Type B pancreatic cell (in vitro differentiated cells): ENCODE measurements at regions not wholly inside any gene's neighbourhood (a gene's known extent, or its start where the extent isn't known, plus 50 kb on each side); places are given as distances from the start of the nearest gene placed in this dataset.

ENCODE experiments used
- DNase-seq: peaks from one replicate; pipeline ENCODE4 v3.0.0; 2021; ENCODE audit warnings: mixed read lengths; ENCODE audit not compliant: unreplicated experiment; ENCODE audit errors: extremely low spot score
- H3K27ac Mint-ChIP-seq: 2 replicates; pipeline ENCODE4 v1.8.0; 2021; ENCODE audit warnings: mild to moderate bottlenecking, mixed read lengths
- H3K27me3 Mint-ChIP-seq: 2 replicates; pipeline ENCODE4 v1.8.0; 2021; ENCODE audit warnings: mixed read lengths
- H3K36me3 Mint-ChIP-seq: 2 replicates; pipeline ENCODE4 v1.8.0; 2021; ENCODE audit warnings: mixed read lengths
- H3K4me1 Mint-ChIP-seq: one replicate; pipeline ENCODE4 v1.8.0; 2021; ENCODE audit warnings: mixed read lengths; ENCODE audit not compliant: unreplicated experiment
- H3K4me3 Mint-ChIP-seq: 2 replicates; pipeline ENCODE4 v1.8.0; 2021; ENCODE audit warnings: mild to moderate bottlenecking, mixed read lengths
- H3K9me3 Mint-ChIP-seq: 2 replicates; pipeline ENCODE4 v1.8.0; 2021; ENCODE audit warnings: mixed read lengths
- CTCF ChIP-seq: fragments of 200-600 bp; sonication (generic); conservative IDR thresholded peaks from 2 replicates; pipeline ENCODE4 v1.5.0; 2021; ENCODE audit warnings: antibody characterized with exemption, mild to moderate bottlenecking

GRCh38 chr1:105102371-105102770 is 1352.7 kb downstream of the AMY1C start:
- no peaks in the 10 kb centered on the region for H3K36me3 Mint-ChIP-seq
- no peak overlapping the region for H3K27ac Mint-ChIP-seq
- H3K27me3 Mint-ChIP-seq: no peaks in the 10 kb centered on the region
- H3K9me3 Mint-ChIP-seq: no peaks in the 10 kb centered on the region
- H3K4me1 Mint-ChIP-seq: no peaks in the 10 kb centered on the region
- no peak for DNase-seq
- no peak overlapping the region for H3K4me3 Mint-ChIP-seq
- no peak for TF ChIP-seq CTCF

- Mint-ChIP-seq H3K4me3 (no peak overlapping the region), H3K4me1 (no peaks in the 10 kb centered on the region), H3K36me3 (no peaks in the 10 kb centered on the region), H3K9me3 (no peaks in the 10 kb centered on the region), H3K27me3 (no peaks in the 10 kb centered on the region), H3K27ac (no peak overlapping the region)
- DNase-seq: no peak
- TF ChIP-seq CTCF: no peak
These were observed 1372.3 kb downstream of the AMY1C start for GRCh38 chr1:105122041-105122440.

GRCh38 chr1:105137543-105138457 is 1388.1 kb downstream of the AMY1C start:
- Mint-ChIP-seq H3K9me3 (no peaks in the 10 kb centered on the region), H3K36me3 (no peaks in the 10 kb centered on the region), H3K4me1 (peaks cover 11% of the 10 kb centered on the region), H3K27me3 (no peaks in the 10 kb centered on the region), H3K27ac (peak overlapping the region; percentile 55), H3K4me3 (no peak overlapping the region)
- peak; percentile 69 for TF ChIP-seq CTCF
- no peak for DNase-seq

- H3K36me3 Mint-ChIP-seq: no peaks in the 10 kb centered on the region
- peaks cover 11% of the 10 kb centered on the region for H3K4me1 Mint-ChIP-seq
- H3K27me3 Mint-ChIP-seq: no peaks in the 10 kb centered on the region
- no peak for DNase-seq
- no peaks in the 10 kb centered on the region for H3K9me3 Mint-ChIP-seq
- no peak for TF ChIP-seq CTCF
- peak overlapping the region; percentile 55 for H3K27ac Mint-ChIP-seq
- no peak overlapping the region for H3K4me3 Mint-ChIP-seq
These were observed 1388.8 kb downstream of the AMY1C start for GRCh38 chr1:105138458-105138893.

- no peaks in the 10 kb centered on the region for H3K9me3 Mint-ChIP-seq
- TF ChIP-seq CTCF: no peak
- no peaks in the 10 kb centered on the region for H3K27me3 Mint-ChIP-seq
- H3K27ac Mint-ChIP-seq: no peak overlapping the region
- H3K4me3 Mint-ChIP-seq: no peak overlapping the region
- no peaks in the 10 kb centered on the region for H3K36me3 Mint-ChIP-seq
- DNase-seq: no peak
- H3K4me1 Mint-ChIP-seq: no peaks in the 10 kb centered on the region
These were observed 1423.1 kb downstream of the AMY1C start for GRCh38 chr1:105172788-105173187.
